Spleen (tissue), 11 donors: ENCODE measurements at regions not wholly inside any gene's neighbourhood (a gene's known extent, or its start where the extent isn't known, plus 50 kb on each side); places are given as distances from the start of the nearest gene placed in this dataset.

Source experiments
- DNase-seq: peaks from one replicate; pipeline ENCODE4 v3.0.0-alpha.2; 2020
- H3K27ac ChIP-seq, 8 donors: fragments of 200-600 bp; sonication (generic) in 7 of 8; 1 replicate in 4 of 8; 2 replicates in 4 of 8; pipeline versions ENCODE4 v1.5.0 to v1.8.0; 2016 to 2021; ENCODE audit warnings: inconsistent platforms in 4 of 8, mild to moderate bottlenecking in 4 of 8, moderate library complexity in 1 of 8
- H3K27me3 ChIP-seq, 7 donors: fragments of 200-600 bp; sonication (generic) in 6 of 7; replicated peaks in 1 of 7; 1 replicate in 4 of 7; 2 replicates in 3 of 7; pipeline versions ENCODE4 v1.5.0 to v1.8.0; 2016 to 2021; ENCODE audit warnings: inconsistent platforms in 3 of 7, mild to moderate bottlenecking in 1 of 7
- H3K36me3 ChIP-seq, 6 donors: fragments of 200-600 bp; sonication (generic) in 5 of 6; 1 replicate in 4 of 6; 2 replicates in 2 of 6; pipeline versions ENCODE4 v1.5.0 to v1.8.0; 2016 to 2021; ENCODE audit warnings: inconsistent platforms in 2 of 6
- H3K4me1 ChIP-seq, 6 donors: fragments of 200-600 bp; sonication (generic) in 5 of 6; 1 replicate in 3 of 6; 2 replicates in 3 of 6; pipeline versions ENCODE4 v1.5.0 to v1.8.0; 2016 to 2021; ENCODE audit warnings: inconsistent platforms in 3 of 6
- H3K4me3 ChIP-seq, 8 donors: fragments of 200-600 bp; sonication (generic) in 7 of 8; 1 replicate in 4 of 8; 2 replicates in 4 of 8; pipeline versions ENCODE4 v1.5.0 to v1.8.0; 2016 to 2021; ENCODE audit warnings: inconsistent platforms in 4 of 8, mild to moderate bottlenecking in 4 of 8, moderate library complexity in 2 of 8
- H3K9me3 ChIP-seq, 8 donors: fragments of 200-600 bp; sonication (generic) in 7 of 8; 1 replicate in 4 of 8; 2 replicates in 4 of 8; pipeline versions ENCODE4 v1.5.0 to v1.8.0; 2016 to 2021; ENCODE audit warnings: inconsistent platforms in 4 of 8
- POLR2A ChIP-seq, 3 donors: fragments of 450-650 bp; IDR thresholded peaks; one replicate each; pipeline ENCODE4 v1.5.1; 2017; ENCODE audit warnings: antibody characterized with exemption in 3 of 3, mild to moderate bottlenecking in 1 of 3
- POLR2AphosphoS5 ChIP-seq, 3 donors: sonication (generic); formaldehyde crosslinking; IDR thresholded peaks; one replicate each; pipeline ENCODE4 v1.5.1; 2017; ENCODE audit warnings: antibody characterized with exemption in 3 of 3
- WGBS, 5 donors: extraction: QIAGEN DNeasy Blood & Tissue Kit in 3 of 5; methylation state at CpG; one replicate each; pipeline versions ENCODE4 v1.1.5 to v1.1.7; 2013 to 2018; 5-methylcytosine and 5-hydroxymethylcytosine counted together
- intact Hi-C: fragments of 100-400 bp; cut with DNase I; formaldehyde crosslinking; loops from one replicate; pipeline ENCODE4 v1.15.0; 2023; ENCODE audit warnings: low total_unique reads
- TF ChIP-seq, protein P1 (sequence below), 11 experiments: fragments of 200-600 bp in 7 of 11; fragments of 450-650 bp in 4 of 11; sonication (generic) in 4 of 11; IDR thresholded peaks in 8 of 11; conservative IDR thresholded peaks in 3 of 11; 1 replicate in 7 of 11; 2 replicates in 4 of 11; pipeline versions ENCODE4 v1.4.0 to v1.8.0; 2016 to 2021; ENCODE audit warnings: antibody characterized with exemption in 11 of 11, inconsistent platforms in 4 of 11, mild to moderate bottlenecking in 1 of 11
- donor health status: healthy with polysubstance abuse.
- donor health status: DM: no; HTN: no; CAD: no; lungs with moderate emphysema.
- donor health status: DM: no; HTN: no; CAD: no.
- donor health status: Bipolar disorder and iron deficiency.
- donor health status: healthy.
- donor health status: DM: no; HTN: no; CAD: no.
- donor health status: DM: yes; HTN: yes; CAD: no.

DNA sequence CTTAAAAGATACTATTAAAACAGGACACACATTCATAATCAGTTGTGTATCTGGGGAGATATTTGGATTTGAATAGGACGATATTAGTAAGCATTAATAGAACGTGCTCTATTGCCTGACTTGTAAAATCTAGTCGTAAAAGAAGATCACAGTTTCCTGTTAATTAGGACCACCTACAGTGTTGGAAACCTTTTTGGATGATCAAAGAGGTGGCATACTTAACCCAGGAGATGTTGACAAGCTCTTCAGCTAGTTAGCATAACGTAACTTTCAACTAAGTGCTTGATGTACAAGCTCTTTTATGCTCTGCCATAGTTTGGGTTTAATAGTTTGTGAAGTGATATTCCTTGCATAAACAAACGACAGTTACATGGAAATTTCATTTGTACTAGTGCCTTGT lies 293.3 kb upstream of the NR5A2 start:
- no peak for DNase-seq

DNA sequence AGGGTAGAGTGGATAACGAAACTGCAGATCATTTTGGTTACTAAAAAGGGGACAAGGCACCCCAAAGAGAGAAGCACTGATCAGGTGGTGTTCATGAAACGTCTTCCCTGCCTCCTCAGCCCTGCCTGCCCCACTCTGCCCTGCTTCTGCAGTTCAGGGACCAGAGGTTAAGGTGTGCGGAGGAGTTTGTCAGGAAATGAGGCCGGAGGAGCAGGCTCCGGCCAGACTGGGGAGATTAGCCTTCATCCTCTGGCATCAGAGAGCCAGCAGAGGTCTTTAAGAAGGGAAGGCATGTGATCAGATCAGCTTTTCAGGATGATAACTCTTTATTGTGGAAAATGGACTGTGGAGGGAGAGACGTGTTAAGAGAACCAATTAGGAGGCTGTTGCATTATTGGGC lies 291.9 kb upstream of the NR5A2 start:
- Histone ChIP-seq H3K4me1 (no peaks in the 10 kb centered on the region), H3K9me3 (peaks cover 0 to 4% (median 0%) of the 10 kb centered on the region in 8 donors), H3K4me3 (no peak overlapping the region), H3K36me3 (no peaks in the 10 kb centered on the region), H3K27me3 (no peaks in the 10 kb centered on the region), H3K27ac (no peak overlapping the region)
- 61 to 78% (median 68%) methylated on average over 6 of the region's 6 CpGs for WGBS, 5 donors
- TF ChIP-seq, protein P1, sequence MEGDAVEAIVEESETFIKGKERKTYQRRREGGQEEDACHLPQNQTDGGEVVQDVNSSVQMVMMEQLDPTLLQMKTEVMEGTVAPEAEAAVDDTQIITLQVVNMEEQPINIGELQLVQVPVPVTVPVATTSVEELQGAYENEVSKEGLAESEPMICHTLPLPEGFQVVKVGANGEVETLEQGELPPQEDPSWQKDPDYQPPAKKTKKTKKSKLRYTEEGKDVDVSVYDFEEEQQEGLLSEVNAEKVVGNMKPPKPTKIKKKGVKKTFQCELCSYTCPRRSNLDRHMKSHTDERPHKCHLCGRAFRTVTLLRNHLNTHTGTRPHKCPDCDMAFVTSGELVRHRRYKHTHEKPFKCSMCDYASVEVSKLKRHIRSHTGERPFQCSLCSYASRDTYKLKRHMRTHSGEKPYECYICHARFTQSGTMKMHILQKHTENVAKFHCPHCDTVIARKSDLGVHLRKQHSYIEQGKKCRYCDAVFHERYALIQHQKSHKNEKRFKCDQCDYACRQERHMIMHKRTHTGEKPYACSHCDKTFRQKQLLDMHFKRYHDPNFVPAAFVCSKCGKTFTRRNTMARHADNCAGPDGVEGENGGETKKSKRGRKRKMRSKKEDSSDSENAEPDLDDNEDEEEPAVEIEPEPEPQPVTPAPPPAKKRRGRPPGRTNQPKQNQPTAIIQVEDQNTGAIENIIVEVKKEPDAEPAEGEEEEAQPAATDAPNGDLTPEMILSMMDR (IDR thresholded peaks at IDR 0.05 in 8 of 11, conservative IDR thresholded peaks at IDR 0.05 in 3 of 11): no peak
- TF ChIP-seq POLR2AphosphoS5 (IDR thresholded peaks at IDR 0.05): no peak
- no peak for TF ChIP-seq POLR2A (IDR thresholded peaks at IDR 0.05)
- DNase-seq: no peak
- intact Hi-C loops: no loop called here

More for the DNA sequence above, 293.3 kb upstream of the NR5A2 start:
- intact Hi-C loops: no loop called here
- TF ChIP-seq POLR2A (IDR thresholded peaks at IDR 0.05): no peak
- TF ChIP-seq POLR2AphosphoS5 (IDR thresholded peaks at IDR 0.05): no peak
- TF ChIP-seq, protein P1 (IDR thresholded peaks at IDR 0.05 in 8 of 11, conservative IDR thresholded peaks at IDR 0.05 in 3 of 11): no peak
- peaks cover 0 to 4% (median 0%) of the 10 kb centered on the region in 8 donors for H3K9me3 ChIP-seq
- H3K4me3 ChIP-seq: no peak overlapping the region
- WGBS, 5 donors: 45 to 59% (median 49%) methylated on average over 5 of the region's 5 CpGs
- no peaks in the 10 kb centered on the region for H3K4me1 ChIP-seq
- H3K27ac ChIP-seq: no peak overlapping the region
- no peaks in the 10 kb centered on the region for H3K36me3 ChIP-seq
- H3K27me3 ChIP-seq: no peaks in the 10 kb centered on the region

DNA sequence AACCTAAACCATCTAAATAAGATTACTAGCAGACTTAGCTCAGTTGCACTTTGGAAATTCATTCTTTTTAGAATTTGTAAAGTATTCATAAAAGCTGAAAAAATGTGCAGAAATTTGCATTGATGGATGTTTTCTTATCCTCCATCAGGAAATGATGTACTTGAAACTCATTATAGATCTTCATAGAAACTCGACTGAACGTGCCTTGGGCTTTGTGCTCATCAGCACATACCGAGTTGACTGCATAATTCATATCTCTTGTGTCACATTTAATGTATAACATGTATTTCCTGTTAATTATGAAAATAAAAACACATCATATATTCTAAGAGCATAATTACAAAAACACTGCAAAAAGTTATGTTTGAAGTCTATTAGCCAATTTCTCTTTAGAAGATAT lies 290.9 kb upstream of the NR5A2 start:
- Histone ChIP-seq H3K36me3 (no peaks in the 10 kb centered on the region), H3K9me3 (peaks cover 0 to 4% (median 0%) of the 10 kb centered on the region in 8 donors), H3K27ac (no peak overlapping the region), H3K4me3 (no peak overlapping the region), H3K27me3 (no peaks in the 10 kb centered on the region), H3K4me1 (no peaks in the 10 kb centered on the region)
- 45 to 62% (median 59%) methylated on average over 3 of the region's 3 CpGs for WGBS, 5 donors
- no peak for TF ChIP-seq POLR2AphosphoS5 (IDR thresholded peaks at IDR 0.05)
- TF ChIP-seq POLR2A (IDR thresholded peaks at IDR 0.05): no peak
- TF ChIP-seq, protein P1 (IDR thresholded peaks at IDR 0.05 in 8 of 11, conservative IDR thresholded peaks at IDR 0.05 in 3 of 11): no peak
- no peak for DNase-seq
- intact Hi-C loops: no loop called here

DNA sequence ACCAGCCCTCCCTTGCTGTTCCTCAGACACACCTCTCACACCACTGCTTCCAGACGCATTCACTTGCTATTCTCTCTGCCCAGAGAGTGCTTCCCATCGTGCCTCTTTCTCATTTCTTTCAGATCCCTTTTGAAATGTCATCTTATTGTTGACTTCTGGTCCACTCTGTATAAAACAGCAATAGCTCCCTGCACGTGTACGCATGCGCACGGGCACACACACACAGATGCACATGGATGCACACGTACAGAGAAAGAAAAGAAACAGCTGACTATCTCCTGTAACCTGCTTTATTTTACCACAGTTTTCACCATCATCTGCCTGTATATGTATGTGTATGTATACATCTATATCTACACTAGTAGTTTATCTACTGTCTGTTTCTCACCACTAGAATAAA lies 285.9 kb upstream of the NR5A2 start:
- 70 to 85% (median 84%) methylated on average over 7 of the region's 7 CpGs for WGBS, 5 donors
- DNase-seq: no peak

More for the DNA sequence above, 285.9 kb upstream of the NR5A2 start:
- H3K27me3 ChIP-seq: no peaks in the 10 kb centered on the region
- H3K36me3 ChIP-seq: no peaks in the 10 kb centered on the region
- H3K4me1 ChIP-seq: no peaks in the 10 kb centered on the region
- intact Hi-C loops: no loop called here
- TF ChIP-seq POLR2AphosphoS5 (IDR thresholded peaks at IDR 0.05) (no peak), POLR2A (IDR thresholded peaks at IDR 0.05) (no peak)
- TF ChIP-seq, protein P1 (IDR thresholded peaks at IDR 0.05 in 8 of 11, conservative IDR thresholded peaks at IDR 0.05 in 3 of 11): no peak
- H3K9me3 ChIP-seq: no peaks in the 10 kb centered on the region
- H3K4me3 ChIP-seq: no peak overlapping the region
- no peak overlapping the region for H3K27ac ChIP-seq
